ENCODE measurements at regions not wholly inside any gene's neighbourhood (a gene's known extent, or its start where the extent isn't known, plus 50 kb on each side); places are given as distances from the start of the nearest gene placed in this dataset.

DNA sequence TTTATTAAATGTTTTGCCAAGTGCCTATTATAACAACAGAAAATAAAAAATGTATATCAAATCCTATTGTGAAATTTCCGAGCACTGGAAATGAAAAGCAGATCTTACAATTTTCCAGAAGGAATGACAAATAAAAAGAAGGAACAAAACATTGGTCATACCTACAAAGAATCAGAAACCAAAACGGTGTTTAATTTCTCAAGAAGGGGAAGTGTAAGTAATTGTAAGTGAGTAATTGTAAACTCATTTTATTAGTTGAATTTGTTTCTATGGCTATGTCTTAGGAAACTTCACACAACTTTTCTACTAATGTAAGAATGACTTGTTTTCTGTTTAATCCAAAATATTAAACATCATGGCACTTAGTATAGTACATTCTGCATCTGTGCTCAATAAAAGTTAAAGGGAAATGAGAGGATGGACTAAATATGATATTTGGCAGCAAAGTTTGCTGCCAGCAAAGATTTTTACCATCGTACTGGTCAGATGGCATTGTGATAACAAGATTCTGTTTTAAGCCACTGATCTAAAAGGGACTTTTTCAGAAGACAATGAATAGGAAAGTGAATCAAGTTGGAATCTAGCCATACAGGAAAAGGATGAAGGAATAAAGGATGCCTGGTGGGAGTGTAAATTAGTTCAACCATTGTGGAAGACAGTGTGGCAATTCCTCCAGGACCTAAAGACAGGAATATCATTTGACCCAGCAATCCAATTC, 232.4 kb downstream of the NFKBIZ start:
- TF ChIP-seq FEZF1 (tag by site-specific recombination; IDR thresholded peaks at IDR 0.05) (no peak), PRDM1 (tag by site-specific recombination; IDR thresholded peaks at IDR 0.05) (no peak), SP2 (tag by site-specific recombination; IDR thresholded peaks at IDR 0.05) (no peak), ZNF24 (tag by site-specific recombination; IDR thresholded peaks at IDR 0.05) (no peak)
- TF ChIP-seq, protein P1, sequence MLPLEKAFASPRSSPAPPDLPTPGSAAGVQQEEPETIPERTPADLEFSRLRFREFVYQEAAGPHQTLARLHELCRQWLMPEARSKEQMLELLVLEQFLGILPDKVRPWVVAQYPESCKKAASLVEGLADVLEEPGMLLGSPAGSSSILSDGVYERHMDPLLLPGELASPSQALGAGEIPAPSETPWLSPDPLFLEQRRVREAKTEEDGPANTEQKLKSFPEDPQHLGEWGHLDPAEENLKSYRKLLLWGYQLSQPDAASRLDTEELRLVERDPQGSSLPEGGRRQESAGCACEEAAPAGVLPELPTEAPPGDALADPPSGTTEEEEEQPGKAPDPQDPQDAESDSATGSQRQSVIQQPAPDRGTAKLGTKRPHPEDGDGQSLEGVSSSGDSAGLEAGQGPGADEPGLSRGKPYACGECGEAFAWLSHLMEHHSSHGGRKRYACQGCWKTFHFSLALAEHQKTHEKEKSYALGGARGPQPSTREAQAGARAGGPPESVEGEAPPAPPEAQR (tag by site-specific recombination; IDR thresholded peaks at IDR 0.05) = no peak
- TF ChIP-seq, protein P2, sequence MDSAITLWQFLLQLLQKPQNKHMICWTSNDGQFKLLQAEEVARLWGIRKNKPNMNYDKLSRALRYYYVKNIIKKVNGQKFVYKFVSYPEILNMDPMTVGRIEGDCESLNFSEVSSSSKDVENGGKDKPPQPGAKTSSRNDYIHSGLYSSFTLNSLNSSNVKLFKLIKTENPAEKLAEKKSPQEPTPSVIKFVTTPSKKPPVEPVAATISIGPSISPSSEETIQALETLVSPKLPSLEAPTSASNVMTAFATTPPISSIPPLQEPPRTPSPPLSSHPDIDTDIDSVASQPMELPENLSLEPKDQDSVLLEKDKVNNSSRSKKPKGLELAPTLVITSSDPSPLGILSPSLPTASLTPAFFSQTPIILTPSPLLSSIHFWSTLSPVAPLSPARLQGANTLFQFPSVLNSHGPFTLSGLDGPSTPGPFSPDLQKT (IDR thresholded peaks at IDR 0.05; ENCODE audit: borderline replicate concordance, low read depth, low read length) = no peak

Data from HEK293 (cell line).